T-helper 17 cell (primary cell): ENCODE measurements at regions not wholly inside any gene's neighbourhood (a gene's known extent, or its start where the extent isn't known, plus 50 kb on each side); places are given as distances from the start of the nearest gene placed in this dataset.
"Not testable (repeated sequence)": the region's sequence is repeated elsewhere in the genome, so short reads cannot be mapped to it uniquely, and the experiment has no call there.

Experiments used
- ATAC-seq: fragments of 150-1000 bp; cut with Tn5 transposase; 2 replicates; pipeline ENCODE4 v1.10.0; 2021; ENCODE audit warnings: mild to moderate bottlenecking, moderate library complexity
- DNase-seq, 3 donors: peaks; one replicate each; pipeline versions ENCODE4 v3.0.0 to v3.0.0-alpha.2; 2020 to 2021
- H3K9me3 ChIP-seq: one replicate; pipeline ENCODE4 v1.7.0; 2013; ENCODE audit warnings: low read length, mild to moderate bottlenecking; ENCODE audit not compliant: control insufficient read depth, poor library complexity, severe bottlenecking
- H3K27ac Mint-ChIP-seq: one replicate; pipeline ENCODE4 v1.8.0; 2022; ENCODE audit warnings: mild to moderate bottlenecking, moderate library complexity, mixed read lengths
- H3K27me3 Mint-ChIP-seq: one replicate; pipeline ENCODE4 v1.8.0; 2022; ENCODE audit warnings: mixed read lengths
- H3K36me3 Mint-ChIP-seq: one replicate; pipeline ENCODE4 v1.8.0; 2022; ENCODE audit warnings: low read depth, mixed read lengths
- H3K4me1 Mint-ChIP-seq: one replicate; pipeline ENCODE4 v1.8.0; 2022; ENCODE audit warnings: mild to moderate bottlenecking, mixed read lengths
- H3K4me3 Mint-ChIP-seq: one replicate; pipeline ENCODE4 v1.8.0; 2022; ENCODE audit warnings: mild to moderate bottlenecking, moderate library complexity, mixed read lengths

GRCh38 chr4:177798161-177798560 lies 355.9 kb upstream of the AGA start:
- DNase-seq, result no peak
- ATAC-seq, result no peak
- no peaks in the 10 kb centered on the region for H3K27me3 Mint-ChIP-seq
- H3K27ac Mint-ChIP-seq, result no peak overlapping the region
- H3K4me1 Mint-ChIP-seq, result no peaks in the 10 kb centered on the region
- H3K9me3 ChIP-seq, result no peaks in the 10 kb centered on the region
- H3K36me3 Mint-ChIP-seq, result no peaks in the 10 kb centered on the region
- no peak overlapping the region for H3K4me3 Mint-ChIP-seq

GRCh38 chr4:177802162-177802561 lies 359.9 kb upstream of the AGA start:
- H3K27ac Mint-ChIP-seq, result no peak overlapping the region
- H3K4me1 Mint-ChIP-seq, result no peaks in the 10 kb centered on the region

DNA sequence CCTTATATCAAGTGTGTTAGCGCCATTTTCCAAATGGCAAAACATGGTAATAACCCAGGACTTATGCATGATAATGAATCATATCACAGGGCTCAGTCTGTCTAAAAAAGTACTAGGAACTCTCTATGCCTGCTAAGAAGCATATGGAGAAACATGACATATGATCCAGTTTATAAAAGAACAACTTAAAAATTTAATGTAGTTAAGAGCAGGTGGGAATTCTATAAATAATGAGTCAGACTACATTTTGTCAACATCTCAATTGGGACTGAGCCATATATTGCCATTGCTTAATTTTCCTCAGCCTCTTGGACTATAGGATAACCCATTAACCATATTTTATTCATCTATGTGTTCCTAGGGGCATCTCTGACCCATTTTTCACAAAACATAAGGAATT lies 360.4 kb upstream of the AGA start:
- no peaks in the 10 kb centered on the region for H3K4me1 Mint-ChIP-seq
- no peak overlapping the region for H3K27ac Mint-ChIP-seq
- no peaks in the 10 kb centered on the region for H3K36me3 Mint-ChIP-seq
- DNase-seq (no peak), ATAC-seq (no peak)
- no peaks in the 10 kb centered on the region for H3K9me3 ChIP-seq
- H3K4me3 Mint-ChIP-seq, result no peak overlapping the region
- no peaks in the 10 kb centered on the region for H3K27me3 Mint-ChIP-seq

More at GRCh38 chr4:177802162-177802561, 359.9 kb upstream of the AGA start:
- no peak for ATAC-seq
- no peak for DNase-seq
- no peaks in the 10 kb centered on the region for H3K27me3 Mint-ChIP-seq
- H3K36me3 Mint-ChIP-seq, result no peaks in the 10 kb centered on the region
- H3K4me3 Mint-ChIP-seq, result no peak overlapping the region
- no peaks in the 10 kb centered on the region for H3K9me3 ChIP-seq

- Mint-ChIP-seq H3K4me3 (no peak overlapping the region), H3K27me3 (no peaks in the 10 kb centered on the region), H3K27ac (no peak overlapping the region), H3K36me3 (no peaks in the 10 kb centered on the region), H3K4me1 (no peaks in the 10 kb centered on the region)
- ATAC-seq (no peak), DNase-seq (no peak)
- H3K9me3 ChIP-seq, result no peaks in the 10 kb centered on the region
Measured at GRCh38 chr4:177803151-177803550, 360.9 kb upstream of the AGA start.

DNA sequence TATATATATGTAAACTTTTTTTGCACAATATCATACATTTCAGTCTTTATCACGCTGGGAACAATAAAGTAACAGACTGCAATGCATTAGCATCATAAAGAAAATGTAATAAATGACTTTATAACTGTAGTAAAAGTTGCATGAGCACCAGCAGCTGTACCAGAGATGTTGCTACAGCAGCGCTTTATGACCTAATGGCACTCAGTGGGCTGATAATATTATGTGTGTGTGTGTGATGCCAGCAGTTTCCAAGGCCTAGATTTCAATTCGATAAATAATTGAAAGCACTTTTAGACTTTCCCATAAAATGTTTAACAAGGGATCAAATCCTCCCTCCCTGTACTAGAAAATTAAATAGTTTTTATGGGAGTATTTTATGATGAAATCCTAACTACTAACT lies 367.6 kb upstream of the AGA start:
- Mint-ChIP-seq H3K4me1 (no peaks in the 10 kb centered on the region), H3K27ac (no peak overlapping the region), H3K36me3 (no peaks in the 10 kb centered on the region), H3K4me3 (no peak overlapping the region), H3K27me3 (no peaks in the 10 kb centered on the region)
- ATAC-seq, result no peak
- no peak for DNase-seq
- no peaks in the 10 kb centered on the region for H3K9me3 ChIP-seq

DNA sequence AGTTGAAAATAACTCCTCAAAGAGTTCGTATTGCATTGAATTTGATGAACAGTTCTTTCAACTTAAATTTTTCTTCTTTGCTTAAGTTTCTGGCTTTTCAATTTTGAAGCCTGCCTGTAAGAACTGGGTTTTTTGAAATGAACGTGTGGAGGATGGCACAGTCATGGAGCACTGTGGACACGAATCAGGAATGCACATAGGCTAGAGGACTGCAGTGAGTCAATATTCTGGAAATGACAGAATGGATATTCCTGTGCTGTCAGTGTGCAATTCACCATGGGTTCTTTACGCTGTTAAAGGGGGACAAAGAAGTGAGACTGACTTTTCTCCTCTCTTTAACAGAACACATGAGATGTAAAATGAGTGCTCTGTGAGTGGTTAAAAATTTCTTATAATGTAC lies 368.0 kb upstream of the AGA start:
- H3K4me1 Mint-ChIP-seq, result no peaks in the 10 kb centered on the region
- no peak overlapping the region for H3K4me3 Mint-ChIP-seq
- H3K9me3 ChIP-seq, result no peaks in the 10 kb centered on the region
- no peak for DNase-seq
- no peak for ATAC-seq
- H3K36me3 Mint-ChIP-seq, result no peaks in the 10 kb centered on the region
- no peak overlapping the region for H3K27ac Mint-ChIP-seq
- no peaks in the 10 kb centered on the region for H3K27me3 Mint-ChIP-seq

DNA sequence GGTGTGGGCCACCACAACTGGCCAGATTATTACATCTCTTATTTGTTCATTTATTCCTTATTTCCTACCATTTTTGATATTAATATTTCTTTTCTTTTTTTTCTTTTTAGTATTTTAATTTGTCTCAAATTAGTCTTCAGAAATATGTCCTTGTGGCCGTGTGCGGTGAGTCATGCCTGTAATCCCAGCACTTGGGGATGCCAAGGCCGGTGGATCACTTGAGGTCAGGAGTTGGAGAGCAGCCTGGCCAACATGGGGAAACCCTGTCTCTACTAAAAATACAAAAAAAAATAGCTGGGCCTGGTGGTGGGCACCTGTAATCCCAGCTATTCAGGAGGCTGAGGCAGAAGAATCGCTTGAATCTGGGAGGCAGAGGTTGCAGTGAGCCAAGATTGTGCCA lies 376.2 kb upstream of the AGA start:
- not testable (repeated sequence) for H3K4me3 Mint-ChIP-seq, H3K4me1 Mint-ChIP-seq, DNase-seq, H3K27me3 Mint-ChIP-seq, H3K36me3 Mint-ChIP-seq, ATAC-seq, H3K9me3 ChIP-seq, H3K27ac Mint-ChIP-seq

- DNase-seq (no peak), ATAC-seq (no peak)
- Mint-ChIP-seq H3K27ac (no peak overlapping the region), H3K27me3 (no peaks in the 10 kb centered on the region), H3K4me1 (no peaks in the 10 kb centered on the region), H3K4me3 (no peak overlapping the region), H3K36me3 (no peaks in the 10 kb centered on the region)
- H3K9me3 ChIP-seq, result no peaks in the 10 kb centered on the region
Measured at GRCh38 chr4:177826973-177827372, 384.7 kb upstream of the AGA start.

- Mint-ChIP-seq H3K4me3 (no peak overlapping the region), H3K4me1 (no peaks in the 10 kb centered on the region), H3K27ac (no peak overlapping the region), H3K27me3 (peaks cover 8% of the 10 kb centered on the region), H3K36me3 (no peaks in the 10 kb centered on the region)
- no peaks in the 10 kb centered on the region for H3K9me3 ChIP-seq
- DNase-seq, result no peak
- no peak for ATAC-seq
Measured at GRCh38 chr4:177841258-177841657, 399.0 kb upstream of the AGA start.

GRCh38 chr4:177853229-177853628 lies 411.0 kb upstream of the AGA start:
- DNase-seq (no peak), ATAC-seq (no peak)
- no peaks in the 10 kb centered on the region for H3K27me3 Mint-ChIP-seq
- H3K36me3 Mint-ChIP-seq, result no peaks in the 10 kb centered on the region
- H3K4me3 Mint-ChIP-seq, result no peak overlapping the region
- H3K27ac Mint-ChIP-seq, result no peak overlapping the region
- H3K9me3 ChIP-seq, result no peaks in the 10 kb centered on the region
- H3K4me1 Mint-ChIP-seq, result no peaks in the 10 kb centered on the region

GRCh38 chr4:177855507-177856197 lies 413.4 kb upstream of the AGA start:
- no peak overlapping the region for H3K4me3 Mint-ChIP-seq

DNA sequence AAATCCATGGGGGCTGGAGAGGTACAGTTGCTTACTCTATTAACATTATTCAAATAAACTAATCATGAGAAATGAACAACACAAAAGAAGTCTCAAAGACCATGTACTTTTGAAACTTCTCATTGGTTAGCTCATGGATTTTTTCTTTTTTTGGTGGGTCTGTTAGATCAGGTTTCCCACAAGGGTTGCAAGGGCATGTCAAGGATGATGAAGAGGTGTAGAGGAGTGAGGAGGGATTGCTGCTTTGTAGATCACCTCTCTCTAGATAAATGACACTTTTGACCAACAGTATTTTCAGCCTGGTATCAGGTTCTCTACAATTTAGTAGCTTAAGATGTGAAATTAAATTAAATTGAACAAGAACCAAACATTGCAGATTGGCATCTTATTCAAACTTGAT lies 417.9 kb upstream of the AGA start:
- H3K4me3 Mint-ChIP-seq, result no peak overlapping the region
- no peaks in the 10 kb centered on the region for H3K4me1 Mint-ChIP-seq

More at GRCh38 chr4:177855507-177856197, 413.4 kb upstream of the AGA start:
- H3K27me3 Mint-ChIP-seq, result no peaks in the 10 kb centered on the region
- H3K27ac Mint-ChIP-seq, result no peak overlapping the region
- ATAC-seq (no peak), DNase-seq (no peak)
- H3K4me1 Mint-ChIP-seq, result no peaks in the 10 kb centered on the region
- H3K9me3 ChIP-seq, result no peaks in the 10 kb centered on the region
- no peaks in the 10 kb centered on the region for H3K36me3 Mint-ChIP-seq

GRCh38 chr4:177861551-177862094 lies 419.4 kb upstream of the AGA start:
- no peaks in the 10 kb centered on the region for H3K36me3 Mint-ChIP-seq
- H3K27ac Mint-ChIP-seq, result no peak overlapping the region
- H3K9me3 ChIP-seq, result no peaks in the 10 kb centered on the region
- no peak for DNase-seq
- H3K27me3 Mint-ChIP-seq, result no peaks in the 10 kb centered on the region
- no peak overlapping the region for H3K4me3 Mint-ChIP-seq
- no peaks in the 10 kb centered on the region for H3K4me1 Mint-ChIP-seq
- no peak for ATAC-seq

More for the DNA sequence above, 417.9 kb upstream of the AGA start:
- Mint-ChIP-seq H3K36me3 (no peaks in the 10 kb centered on the region), H3K27ac (no peak overlapping the region), H3K27me3 (no peaks in the 10 kb centered on the region)
- ATAC-seq (no peak), DNase-seq (no peak)
- no peaks in the 10 kb centered on the region for H3K9me3 ChIP-seq

DNA sequence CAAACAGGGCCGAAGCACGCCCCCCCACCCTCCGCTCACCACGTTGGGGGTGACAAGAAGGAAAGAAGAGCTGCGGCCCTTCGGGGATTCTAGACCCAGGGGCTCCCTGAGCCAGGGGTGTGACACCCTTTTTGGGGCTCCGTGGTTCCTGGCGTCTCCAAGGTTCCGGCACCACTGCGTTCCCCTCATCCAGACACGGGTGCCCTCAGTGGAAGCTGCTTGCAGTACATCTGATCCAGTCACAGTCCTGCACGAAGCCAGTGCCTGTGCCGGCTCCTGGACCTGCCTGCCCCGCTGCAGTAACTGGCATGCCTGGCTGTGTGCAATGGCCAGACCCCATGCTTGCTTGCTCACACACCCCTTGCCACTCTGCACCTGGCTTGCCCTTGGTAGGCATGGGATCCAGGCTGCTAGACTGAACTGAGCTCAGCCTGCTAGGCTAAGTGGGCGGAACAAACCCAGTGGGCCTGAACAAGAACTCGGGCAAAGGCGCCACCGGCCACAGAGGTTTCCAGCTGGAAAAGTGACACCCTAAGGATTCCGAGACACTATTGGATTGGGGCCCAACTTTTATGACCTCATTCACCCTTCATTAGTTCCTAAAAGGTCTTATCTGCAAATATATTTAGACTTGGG lies 420.4 kb upstream of the AGA start:
- no peaks in the 10 kb centered on the region for H3K36me3 Mint-ChIP-seq
- H3K27me3 Mint-ChIP-seq, result no peaks in the 10 kb centered on the region
- ATAC-seq (no peak), DNase-seq (no peak)
- no peaks in the 10 kb centered on the region for H3K9me3 ChIP-seq
- H3K4me3 Mint-ChIP-seq, result no peak overlapping the region
- no peak overlapping the region for H3K27ac Mint-ChIP-seq
- no peaks in the 10 kb centered on the region for H3K4me1 Mint-ChIP-seq
